GM12865 (cell line): ENCODE measurements at regions not wholly inside any gene's neighbourhood (a gene's known extent, or its start where the extent isn't known, plus 50 kb on each side); places are given as distances from the start of the nearest gene placed in this dataset.

Experiments
- DNase-seq: peaks from one replicate; pipeline ENCODE4 v3.0.0; 2010; ENCODE audit warnings: low read depth
- H3K4me3 ChIP-seq: 2 replicates; pipeline ENCODE4 v1.5.1; 2011; ENCODE audit warnings: mild to moderate bottlenecking, low read depth, low read length, control low read depth
- CTCF ChIP-seq: IDR thresholded peaks from 2 replicates; pipeline ENCODE4 v1.5.1; 2011; ENCODE audit warnings: low read length, control low read depth, low read depth, inconsistent platforms; ENCODE audit not compliant: insufficient read depth; ENCODE audit errors: missing control alignments

- no peak for DNase-seq
- no peak for TF ChIP-seq CTCF
- no peak overlapping the region for H3K4me3 ChIP-seq
These were observed 178.3 kb downstream of the CAVIN4 start for GRCh38 chr9:100756217-100756616.

- H3K4me3 ChIP-seq, result no peak overlapping the region
- no peak for TF ChIP-seq CTCF
- no peak for DNase-seq
These were observed 181.3 kb downstream of the CAVIN4 start for GRCh38 chr9:100759215-100759614.

- TF ChIP-seq CTCF, result no peak
- H3K4me3 ChIP-seq, result no peak overlapping the region
These were observed 183.5 kb downstream of the CAVIN4 start for GRCh38 chr9:100761276-100761802.

GRCh38 chr9:100774326-100774725 lies 196.4 kb downstream of the CAVIN4 start:
- no peak for TF ChIP-seq CTCF
- no peak for DNase-seq

More at GRCh38 chr9:100761276-100761802, 183.5 kb downstream of the CAVIN4 start:
- DNase-seq, result no peak

GRCh38 chr9:100774962-100775361 lies 197.1 kb downstream of the CAVIN4 start:
- no peak overlapping the region for H3K4me3 ChIP-seq
- no peak for DNase-seq
- TF ChIP-seq CTCF, result no peak

More at GRCh38 chr9:100774326-100774725, 196.4 kb downstream of the CAVIN4 start:
- H3K4me3 ChIP-seq, result no peak overlapping the region

- TF ChIP-seq CTCF, result no peak
- DNase-seq, result no peak
- no peak overlapping the region for H3K4me3 ChIP-seq
These were observed 198.0 kb downstream of the CAVIN4 start for GRCh38 chr9:100775912-100776311.

- H3K4me3 ChIP-seq, result no peak overlapping the region
- DNase-seq, result no peak
- TF ChIP-seq CTCF, result no peak
These were observed 206.9 kb downstream of the CAVIN4 start for GRCh38 chr9:100784755-100785154.
